Adrenal gland (tissue), 5 donors: ENCODE measurements at regions not wholly inside any gene's neighbourhood (a gene's known extent, or its start where the extent isn't known, plus 50 kb on each side); places are given as distances from the start of the nearest gene placed in this dataset.
"Not testable (repeated sequence)": the region's sequence is repeated elsewhere in the genome, so short reads cannot be mapped to it uniquely, and the experiment has no call there.

Experiments used
- POLR2A ChIP-seq, 2 donors: fragments of 450-650 bp; IDR thresholded peaks; one replicate each; pipeline ENCODE4 v1.6.1; 2017; ENCODE audit warnings: antibody characterized with exemption in 2 of 2, mild to moderate bottlenecking in 2 of 2, moderate library complexity in 1 of 2
- TF ChIP-seq, protein P1 (sequence below), 6 experiments: fragments of 450-650 bp in 4 of 6; fragments of 200-600 bp in 2 of 6; sonication (generic) in 1 of 6; IDR thresholded peaks; 1 replicate in 5 of 6; 2 replicates in 1 of 6; pipeline versions ENCODE4 v1.5.1 to v1.8.0; 2016 to 2021; ENCODE audit warnings: antibody characterized with exemption in 6 of 6, mild to moderate bottlenecking in 2 of 6, moderate library complexity in 1 of 6
- donor health status: DM: no; HTN: no; CAD: no.

DNA sequence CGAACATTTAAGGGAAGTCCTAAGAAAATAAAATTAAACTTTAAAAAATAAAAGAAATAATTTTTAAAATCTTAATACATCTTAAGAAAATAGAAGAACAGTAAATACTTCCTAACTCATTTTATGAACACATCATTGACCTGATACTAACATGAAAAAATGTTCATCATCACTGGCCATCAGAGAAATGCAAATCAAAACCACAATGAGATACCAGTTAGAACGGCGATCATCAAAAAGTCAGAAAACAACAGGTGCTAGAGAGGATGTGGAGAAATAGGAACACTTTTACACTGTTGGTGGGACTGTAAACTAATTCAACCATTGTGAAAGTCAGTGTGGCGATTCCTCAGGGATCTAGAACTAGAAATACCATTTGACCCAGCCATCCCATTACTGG, 134.6 kb downstream of the EMB start:
- TF ChIP-seq, protein P1, sequence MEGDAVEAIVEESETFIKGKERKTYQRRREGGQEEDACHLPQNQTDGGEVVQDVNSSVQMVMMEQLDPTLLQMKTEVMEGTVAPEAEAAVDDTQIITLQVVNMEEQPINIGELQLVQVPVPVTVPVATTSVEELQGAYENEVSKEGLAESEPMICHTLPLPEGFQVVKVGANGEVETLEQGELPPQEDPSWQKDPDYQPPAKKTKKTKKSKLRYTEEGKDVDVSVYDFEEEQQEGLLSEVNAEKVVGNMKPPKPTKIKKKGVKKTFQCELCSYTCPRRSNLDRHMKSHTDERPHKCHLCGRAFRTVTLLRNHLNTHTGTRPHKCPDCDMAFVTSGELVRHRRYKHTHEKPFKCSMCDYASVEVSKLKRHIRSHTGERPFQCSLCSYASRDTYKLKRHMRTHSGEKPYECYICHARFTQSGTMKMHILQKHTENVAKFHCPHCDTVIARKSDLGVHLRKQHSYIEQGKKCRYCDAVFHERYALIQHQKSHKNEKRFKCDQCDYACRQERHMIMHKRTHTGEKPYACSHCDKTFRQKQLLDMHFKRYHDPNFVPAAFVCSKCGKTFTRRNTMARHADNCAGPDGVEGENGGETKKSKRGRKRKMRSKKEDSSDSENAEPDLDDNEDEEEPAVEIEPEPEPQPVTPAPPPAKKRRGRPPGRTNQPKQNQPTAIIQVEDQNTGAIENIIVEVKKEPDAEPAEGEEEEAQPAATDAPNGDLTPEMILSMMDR (IDR thresholded peaks at IDR 0.05) = not testable (repeated sequence)
- not testable (repeated sequence) for TF ChIP-seq POLR2A (IDR thresholded peaks at IDR 0.05)
